NCI-H69 (cell line): ENCODE measurements at regions not wholly inside any gene's neighbourhood (a gene's known extent, or its start where the extent isn't known, plus 50 kb on each side); places are given as distances from the start of the nearest gene placed in this dataset.
"Not testable (repeated sequence)": the region's sequence is repeated elsewhere in the genome, so short reads cannot be mapped to it uniquely, and the experiment has no call there.

Source experiments
- DNase-seq: peaks from one replicate; lab custom pipeline; 2025; lab: John Stamatoyannopoulos, UW

DNA sequence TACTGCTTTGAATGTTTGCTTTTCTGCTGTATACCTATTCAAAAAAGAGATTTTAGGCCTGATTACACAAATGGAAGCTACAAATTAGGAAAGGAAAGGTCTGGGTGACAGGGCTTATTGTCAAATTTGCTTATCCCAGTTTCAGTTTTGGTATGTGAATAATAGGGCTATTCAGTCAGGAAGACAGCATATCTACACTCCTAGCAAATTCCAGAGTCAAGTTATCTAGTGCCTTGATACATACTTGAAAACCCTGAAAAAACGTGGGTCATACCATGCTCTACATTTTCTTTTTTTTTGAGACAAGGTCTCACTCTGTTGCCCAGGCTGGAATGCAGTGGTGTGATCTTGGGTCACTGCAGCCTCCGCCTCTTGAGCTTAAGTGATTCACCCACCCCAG is 59.2 kb upstream of the CCDC180 start:
- DNase-seq, result not testable (repeated sequence)

DNA sequence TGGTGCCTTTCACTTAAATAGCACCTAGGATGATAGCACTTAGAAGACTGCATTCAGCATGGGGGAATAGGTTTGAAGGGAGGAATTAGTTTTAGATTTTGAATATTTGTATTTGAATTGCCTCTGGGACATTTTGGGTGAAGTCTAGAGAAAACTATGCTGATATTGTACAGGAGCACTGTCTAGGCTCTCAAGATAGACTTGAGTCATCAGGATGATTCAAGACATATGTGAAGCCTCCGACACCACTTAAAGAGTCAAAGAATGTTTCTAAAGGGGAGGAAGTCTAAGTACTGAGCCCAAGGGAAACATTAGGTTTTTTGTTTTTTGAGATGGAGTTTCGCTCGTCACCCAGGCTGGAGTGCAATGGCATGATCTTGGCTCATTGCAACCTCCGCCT is 63.9 kb upstream of the CCDC180 start:
- DNase-seq, result no peak

DNA sequence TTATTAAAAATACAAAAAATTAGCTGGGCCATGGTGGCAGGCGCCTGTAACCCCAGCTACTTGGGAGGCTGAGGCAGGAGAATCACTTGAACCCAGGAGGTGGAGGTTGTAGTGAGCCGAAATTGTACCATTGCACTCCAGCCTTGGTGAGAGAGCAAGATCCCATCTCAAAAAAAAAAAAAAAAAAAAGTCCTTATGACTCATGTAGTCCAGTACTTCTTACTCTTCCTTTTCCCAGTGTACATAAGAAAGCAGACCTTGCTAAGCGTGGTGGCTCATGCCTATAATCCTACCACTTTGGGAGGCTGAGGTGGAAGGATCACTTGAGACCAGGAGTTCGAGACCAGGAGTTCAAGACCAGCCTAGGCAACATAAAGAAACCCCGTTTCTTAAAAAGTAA is 66.0 kb upstream of the CCDC180 start:
- not testable (repeated sequence) for DNase-seq

DNA sequence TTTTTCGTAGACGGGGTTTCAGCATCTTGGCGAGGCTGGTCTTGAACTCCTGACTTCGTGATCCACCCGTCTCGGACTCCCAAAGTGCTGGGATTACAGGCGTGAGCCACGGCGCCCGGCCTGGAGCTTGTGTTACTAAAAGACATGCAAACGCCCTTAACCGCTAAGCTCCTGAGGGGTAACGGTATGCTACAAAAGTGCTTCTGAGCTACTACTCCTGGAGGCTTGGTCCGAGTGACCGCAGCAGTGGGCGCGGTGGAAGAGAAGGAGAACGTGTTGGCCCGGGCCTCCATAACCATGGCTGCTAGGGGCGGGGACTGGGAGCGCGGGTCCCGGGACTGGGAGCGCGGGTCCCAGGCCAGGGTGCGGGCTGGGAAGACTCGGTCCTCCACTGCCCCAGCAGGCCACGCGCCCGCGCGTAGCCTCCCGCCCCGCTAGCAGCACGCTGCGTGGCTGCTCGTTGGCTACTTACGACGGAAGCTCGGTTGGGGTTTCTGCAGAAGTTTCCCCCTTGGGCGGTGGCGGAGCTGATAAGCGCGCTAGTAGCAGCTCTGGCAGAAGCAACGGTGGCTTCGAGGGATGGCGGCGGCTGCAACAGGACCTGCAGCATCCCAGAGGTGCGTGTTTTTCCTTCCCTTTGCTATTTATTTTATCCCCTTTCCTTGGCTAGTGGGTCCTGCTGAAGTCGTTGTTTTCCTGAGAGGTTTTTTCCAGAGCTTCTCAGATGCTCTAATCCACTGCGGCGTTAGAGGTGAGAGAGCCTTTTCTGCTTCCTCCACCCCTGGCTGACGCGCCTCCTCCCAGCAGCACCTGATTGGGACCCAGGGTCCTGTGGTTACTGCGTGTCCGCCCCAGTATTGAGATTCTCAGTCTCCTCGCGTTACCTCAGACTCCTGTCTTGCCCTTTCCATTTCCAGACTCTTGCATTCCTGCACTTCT is 69.2 kb upstream of the CCDC180 start:
- DNase-seq, result peak; percentile 96

DNA sequence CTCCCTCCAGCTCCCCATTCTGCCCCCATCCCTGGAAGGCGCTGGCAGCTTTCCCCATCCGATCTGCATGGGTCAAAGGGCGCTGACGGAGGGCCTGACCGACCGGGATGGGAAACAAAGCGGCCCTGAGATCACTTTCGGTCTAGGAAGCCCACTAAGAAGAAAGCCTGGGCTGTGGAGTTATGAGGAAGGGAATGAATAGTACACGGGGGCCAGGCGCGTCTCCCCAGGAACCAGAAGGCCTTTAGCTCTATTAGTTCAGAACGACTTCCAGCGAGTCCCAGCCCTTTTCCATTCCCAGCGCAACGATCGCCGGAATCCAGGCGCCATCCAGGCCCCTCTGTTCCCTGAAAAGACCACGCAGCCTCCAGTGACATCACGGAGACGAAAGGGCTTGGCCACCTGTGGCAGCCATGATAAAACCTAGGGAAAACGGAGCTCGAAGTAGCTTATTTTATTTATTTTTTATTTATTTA is 70.1 kb upstream of the CCDC180 start:
- peak; percentile 13 for DNase-seq

DNA sequence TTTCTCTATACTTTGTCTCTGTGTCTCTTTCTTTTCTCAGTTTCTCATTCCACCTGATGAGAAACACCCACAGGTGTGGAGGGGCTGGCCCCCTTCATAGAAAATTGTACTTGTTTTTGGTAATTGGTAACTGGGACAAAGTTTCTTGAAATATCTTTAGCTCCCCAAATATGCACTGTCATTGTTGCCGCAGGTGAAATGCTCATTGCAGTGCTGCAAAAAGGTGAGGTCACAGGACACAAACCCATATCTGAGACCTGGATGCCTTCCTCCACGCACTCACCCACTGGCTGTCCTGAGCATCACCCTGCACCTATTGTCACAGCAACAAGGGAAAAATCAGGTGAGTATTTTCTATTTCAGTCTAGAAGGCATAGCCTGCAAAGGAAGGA is 74.5 kb upstream of the CCDC180 start:
- not testable (repeated sequence) for DNase-seq

DNA sequence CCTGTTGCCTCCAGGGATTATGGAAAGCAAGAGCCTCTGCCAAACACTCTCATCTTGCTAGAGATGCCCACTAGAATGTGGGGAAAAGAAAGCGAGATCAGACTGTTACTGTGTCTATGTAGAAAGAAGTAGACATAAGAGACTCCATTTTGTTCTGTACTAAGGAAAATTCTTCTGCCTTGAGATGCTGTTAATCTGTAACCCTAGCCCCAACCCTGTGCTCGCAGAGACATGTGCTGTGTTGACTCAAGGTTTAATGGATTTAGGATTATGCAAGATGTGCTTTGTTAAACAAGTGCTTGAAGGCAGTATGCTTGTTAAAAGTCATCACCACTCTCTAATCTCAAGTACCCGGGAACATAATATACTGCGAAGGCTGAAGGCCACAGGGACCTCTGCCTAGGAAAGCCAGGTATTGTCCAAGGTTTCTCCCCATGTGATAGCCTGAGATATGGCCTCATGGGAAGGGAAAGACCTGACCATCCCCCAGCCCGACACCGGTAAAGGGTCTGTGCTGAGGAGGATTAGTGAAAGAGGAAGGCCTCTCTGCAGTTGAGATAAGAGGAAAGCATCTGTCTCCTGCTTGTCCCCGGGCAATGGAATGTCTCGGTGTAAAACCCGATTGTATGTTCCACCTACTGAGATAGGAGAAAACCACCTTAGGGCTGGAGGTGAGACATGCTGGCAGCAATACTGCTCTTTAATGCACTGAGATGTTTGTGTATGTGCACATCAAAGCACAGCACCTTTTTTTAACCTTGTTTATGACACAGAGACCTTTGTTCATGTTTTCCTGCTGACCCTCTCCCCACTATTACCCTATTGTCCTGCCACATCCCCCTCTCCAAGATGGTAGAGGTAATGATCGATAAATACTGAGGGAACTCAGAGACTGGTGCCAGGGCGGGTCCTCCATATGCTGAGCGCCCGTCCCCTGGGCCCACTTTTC is 75.1 kb upstream of the CCDC180 start:
- not testable (repeated sequence) for DNase-seq

DNA sequence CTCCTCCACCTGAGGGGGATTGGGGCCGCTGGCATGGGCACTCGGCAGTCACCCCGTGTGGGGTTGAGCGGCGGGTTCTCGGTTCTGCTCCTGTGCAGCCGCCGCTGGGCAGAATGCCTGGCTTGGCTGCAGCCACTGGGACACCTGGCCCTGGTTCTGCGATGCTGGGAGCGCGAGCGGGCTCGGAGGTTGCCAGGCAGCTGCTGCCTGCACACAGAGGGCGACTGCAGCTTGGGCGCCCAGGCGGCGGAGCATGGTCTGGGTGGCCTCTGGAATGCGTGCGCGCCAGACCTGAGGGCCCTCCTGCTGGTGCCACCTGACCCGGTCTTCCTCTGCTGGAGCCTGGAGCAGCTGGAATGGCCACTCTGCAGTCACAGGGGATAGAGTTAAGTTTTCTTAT is 85.1 kb upstream of the CCDC180 start:
- peak; percentile 52 for DNase-seq

DNA sequence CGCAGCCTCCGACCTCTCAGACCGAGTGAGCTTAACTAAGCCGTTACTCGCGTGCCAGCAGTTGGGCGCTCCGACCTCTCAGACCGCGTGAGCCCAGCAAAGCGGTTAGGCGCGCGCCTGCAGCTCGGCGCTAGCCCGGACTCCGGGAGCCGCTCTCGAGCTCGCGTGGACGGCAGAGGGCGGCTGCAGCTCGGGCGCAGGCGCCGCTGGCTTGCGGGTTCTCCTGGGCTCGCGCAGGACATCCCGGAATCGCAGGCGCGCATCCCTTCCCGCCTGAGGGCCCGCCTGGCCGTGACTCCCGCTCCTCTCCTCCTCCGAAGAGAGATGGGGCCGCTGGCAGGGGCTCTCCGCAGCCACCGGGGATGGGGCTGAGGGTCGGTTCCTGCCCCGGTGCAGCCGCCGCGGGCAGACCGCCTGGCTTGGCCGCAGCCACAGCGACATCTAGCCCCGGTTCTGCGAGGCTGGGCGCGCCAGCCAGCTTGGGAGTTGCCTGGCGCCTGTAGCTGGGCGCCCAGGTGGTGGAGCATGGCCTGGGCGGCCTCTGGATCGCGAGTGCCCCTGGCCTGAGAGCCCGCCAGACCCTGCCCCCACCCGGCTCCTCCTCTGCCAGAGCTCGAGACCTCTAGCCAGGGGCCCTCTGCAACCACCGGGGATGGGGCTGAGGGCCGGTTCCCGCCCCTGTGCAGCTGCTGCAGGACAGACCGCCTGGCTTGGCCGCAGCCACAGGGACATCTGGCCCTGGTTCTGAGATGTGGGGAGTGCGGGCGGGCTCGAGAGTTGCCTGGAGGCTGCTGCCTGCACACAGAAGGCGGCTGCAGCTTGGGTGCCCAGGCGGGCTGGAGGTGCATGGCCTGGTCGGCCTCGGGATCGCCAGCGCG is 85.7 kb upstream of the CCDC180 start:
- peak; percentile 72 for DNase-seq

DNA sequence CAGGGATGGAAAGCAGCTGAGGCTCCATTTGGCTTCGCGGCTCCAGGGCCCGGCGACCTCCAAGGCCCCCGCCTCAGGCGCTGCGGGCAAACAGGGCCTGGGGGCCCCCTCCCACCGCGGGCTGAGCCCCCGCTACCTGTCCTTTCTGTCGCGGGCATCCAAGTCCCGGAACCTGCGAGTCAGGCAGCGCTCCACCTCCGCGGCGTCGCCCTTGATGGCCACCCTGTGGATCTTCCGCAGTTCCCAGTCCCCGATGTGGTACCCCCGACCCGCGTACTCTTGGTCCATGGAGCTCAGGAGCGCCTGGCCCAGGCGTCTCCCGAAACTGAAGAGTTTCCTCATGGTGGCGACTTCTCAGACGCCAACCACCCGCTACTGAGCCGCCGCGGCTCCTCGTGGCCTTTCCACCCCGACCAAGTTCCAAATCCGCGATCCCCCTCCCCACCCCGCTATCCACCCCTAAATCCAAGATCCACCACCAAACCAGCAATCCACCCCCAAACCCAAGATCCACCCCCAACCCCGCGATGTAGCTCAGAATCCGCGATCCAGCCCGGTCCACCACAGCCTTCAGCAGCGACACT is 86.5 kb upstream of the CCDC180 start:
- DNase-seq, result no peak

DNA sequence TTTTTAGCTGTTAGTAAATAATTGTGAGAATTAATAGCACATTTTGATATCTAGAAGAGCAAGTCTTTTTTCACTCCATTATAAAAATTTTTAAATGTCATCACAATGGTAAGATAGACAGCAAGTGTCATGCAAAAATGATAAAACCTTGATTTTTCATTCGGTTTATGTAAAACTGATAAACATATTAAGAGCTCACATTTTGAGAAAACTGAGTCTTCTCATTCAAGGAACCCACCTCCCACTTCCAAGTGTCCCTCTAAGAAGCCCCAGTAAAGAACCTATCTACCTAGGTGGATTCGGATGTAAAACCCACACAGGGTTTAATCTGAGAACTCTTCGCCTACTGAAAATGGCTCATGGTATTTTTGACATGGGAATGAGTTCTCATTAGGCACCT is 87.1 kb upstream of the CCDC180 start:
- not testable (repeated sequence) for DNase-seq

DNA sequence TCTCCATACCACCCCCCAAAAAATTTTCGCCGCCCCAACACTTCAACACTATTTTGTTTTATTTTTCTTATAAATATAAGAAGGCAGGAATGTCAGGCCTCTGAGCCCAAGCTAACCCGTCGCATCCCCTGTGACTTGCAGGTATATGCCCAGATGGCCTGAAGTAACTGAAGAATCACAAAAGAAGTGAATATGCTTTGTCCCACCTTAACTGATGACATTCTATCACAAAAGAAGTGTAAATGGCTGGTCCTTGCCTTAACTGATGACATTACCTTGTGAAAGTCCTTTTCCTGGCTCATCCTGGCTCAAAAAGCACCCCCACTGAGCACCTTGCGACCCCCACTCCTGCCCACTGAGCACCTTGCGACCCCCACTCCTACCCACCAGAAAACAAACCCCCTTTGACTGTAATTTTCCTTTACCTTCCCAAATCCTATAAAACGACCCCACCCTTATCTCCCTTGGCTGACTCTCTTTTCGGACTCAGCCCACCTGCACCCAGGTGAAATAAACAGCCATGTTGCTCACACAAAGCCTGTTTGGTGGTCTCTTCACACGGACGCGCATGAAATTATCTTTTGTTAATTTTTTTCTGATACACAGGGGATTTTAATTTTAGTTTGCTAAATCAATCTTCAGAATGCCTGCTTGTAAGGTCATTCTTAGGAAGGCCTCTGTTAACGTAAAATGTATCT is 87.9 kb upstream of the CCDC180 start:
- not testable (repeated sequence) for DNase-seq

DNA sequence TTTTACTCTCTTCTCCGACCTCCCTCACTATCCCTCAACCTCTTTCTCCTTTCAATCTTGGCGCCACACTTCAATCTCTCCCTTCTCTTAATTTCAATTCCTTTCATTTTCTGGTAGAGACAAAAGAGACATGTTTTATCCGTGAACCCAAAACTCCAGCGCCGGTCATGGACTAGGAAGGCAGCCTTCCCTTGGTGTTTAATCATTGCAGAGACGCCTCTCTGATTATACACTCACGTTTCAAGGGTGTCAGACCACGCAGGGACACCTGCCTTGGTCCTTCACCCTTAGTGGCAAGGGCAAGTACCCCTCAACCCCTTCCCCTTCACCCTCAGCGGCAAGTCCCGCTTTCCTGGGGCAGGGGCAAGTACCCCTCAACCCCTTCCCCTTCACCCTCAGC is 92.3 kb upstream of the CCDC180 start:
- DNase-seq, result not testable (repeated sequence)

DNA sequence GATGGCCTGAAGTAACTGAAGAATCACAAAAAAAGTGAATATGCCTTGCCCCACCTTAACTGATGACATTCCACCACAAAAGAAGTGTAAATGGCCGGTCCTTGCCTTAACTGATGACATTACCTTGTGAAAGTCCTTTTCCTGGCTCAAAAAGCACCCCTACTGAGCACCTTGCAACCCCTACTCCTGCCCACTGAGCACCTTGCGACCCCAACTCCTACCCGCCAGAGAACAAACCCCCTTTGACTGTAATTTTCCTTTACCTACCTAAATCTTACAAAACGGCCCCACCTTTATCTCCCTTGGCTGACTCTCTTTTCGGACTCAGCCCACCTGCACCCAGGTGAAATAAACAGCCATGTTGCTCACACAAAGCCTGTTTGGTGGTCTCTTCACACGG is 92.9 kb upstream of the CCDC180 start:
- DNase-seq, result not testable (repeated sequence)

DNA sequence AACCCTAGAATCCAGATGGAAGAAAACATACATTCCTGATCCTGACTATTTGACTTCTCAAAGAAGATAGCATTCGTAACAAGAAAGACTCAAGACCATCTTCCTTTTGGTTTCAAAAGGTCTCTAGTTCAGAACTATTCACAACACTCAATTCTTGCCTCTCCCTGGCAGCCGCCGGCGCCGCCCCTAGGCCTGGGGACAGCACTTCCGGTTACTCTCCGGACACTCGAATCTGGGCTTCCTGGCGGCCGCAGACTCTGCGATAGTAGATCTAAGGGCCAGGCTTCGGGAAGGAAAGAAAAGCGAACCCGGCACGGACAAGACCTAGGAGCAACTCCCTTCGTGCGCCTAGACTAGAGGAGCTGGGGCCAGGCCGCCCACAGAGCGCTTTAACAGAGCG is 107.8 kb upstream of the CCDC180 start:
- DNase-seq, result not testable (repeated sequence)

DNA sequence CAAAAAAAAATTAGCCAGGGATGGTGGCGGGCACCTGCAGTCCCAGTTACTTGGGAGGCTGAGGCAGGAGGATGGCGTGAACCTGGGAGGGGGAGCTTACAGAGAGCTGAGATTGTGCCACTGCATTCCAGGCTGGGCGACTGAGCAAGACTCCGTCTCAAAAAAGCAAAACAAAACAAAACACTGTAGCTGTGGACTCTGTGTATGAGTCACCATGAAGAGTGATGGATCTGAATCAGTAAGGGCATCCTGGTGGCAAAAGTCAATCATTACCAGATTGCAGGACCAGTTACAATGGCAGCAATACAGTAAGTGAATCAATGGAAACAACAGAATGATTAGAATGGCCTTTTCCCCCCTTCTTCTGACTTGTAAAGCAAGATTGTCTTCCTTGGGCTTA is 113.7 kb upstream of the CCDC180 start:
- not testable (repeated sequence) for DNase-seq

DNA sequence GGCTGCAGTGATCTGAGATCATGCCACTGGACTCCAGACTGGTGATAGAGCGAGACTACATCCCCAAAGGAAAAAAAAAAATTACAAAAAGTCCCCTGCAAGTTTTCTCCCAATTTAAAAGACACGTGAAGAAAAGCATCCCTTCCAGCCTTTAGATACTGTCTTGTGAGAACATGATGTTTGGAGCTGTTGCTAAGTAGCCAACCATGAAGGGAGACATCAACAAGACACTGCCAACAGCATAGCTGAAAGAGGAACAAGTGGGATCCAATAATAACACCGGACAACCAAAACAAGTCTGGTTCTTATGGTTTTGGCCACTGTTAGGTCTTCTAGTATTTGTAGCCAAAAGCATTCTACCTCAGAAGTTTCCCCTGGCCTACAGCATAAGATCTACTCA is 118.9 kb upstream of the CCDC180 start:
- DNase-seq, result no peak

DNA sequence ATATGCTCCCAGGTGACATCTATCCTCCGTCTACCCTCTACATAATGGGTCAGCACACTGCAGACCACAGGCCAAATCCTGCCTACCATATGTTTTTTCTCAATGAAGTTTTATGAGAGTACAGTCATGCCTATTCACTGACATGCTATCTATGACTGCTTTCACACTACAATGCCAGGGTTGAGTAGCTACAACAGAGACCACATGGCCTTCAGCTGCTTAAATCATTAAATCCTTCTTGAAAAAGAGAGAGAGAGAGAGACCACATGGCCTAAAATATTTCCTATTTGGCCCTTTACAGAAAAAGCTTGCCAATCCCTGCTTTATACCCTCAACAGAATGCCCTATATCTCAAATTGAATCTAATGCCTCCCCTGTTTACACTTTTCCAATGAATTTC is 119.8 kb upstream of the CCDC180 start:
- not testable (repeated sequence) for DNase-seq

DNA sequence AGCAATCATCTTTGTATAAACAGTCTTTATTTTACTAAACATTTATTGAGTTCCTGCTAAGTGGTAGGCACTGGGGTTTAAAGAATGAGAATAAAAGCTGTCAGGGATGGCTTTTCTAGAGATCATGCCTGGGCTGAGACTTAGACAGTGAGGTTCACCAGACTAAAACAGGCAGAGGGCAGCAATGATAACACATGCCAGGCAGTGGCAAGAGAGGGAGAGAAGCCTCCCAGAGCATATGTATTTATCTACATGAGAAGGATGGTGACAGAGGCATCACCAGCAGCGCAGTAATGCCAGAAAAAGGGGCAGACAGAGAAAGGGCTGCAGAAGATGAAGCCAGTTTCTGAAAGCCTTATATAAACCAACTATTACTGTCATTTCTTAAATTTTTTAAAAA is 121.0 kb upstream of the CCDC180 start:
- DNase-seq, result no peak

DNA sequence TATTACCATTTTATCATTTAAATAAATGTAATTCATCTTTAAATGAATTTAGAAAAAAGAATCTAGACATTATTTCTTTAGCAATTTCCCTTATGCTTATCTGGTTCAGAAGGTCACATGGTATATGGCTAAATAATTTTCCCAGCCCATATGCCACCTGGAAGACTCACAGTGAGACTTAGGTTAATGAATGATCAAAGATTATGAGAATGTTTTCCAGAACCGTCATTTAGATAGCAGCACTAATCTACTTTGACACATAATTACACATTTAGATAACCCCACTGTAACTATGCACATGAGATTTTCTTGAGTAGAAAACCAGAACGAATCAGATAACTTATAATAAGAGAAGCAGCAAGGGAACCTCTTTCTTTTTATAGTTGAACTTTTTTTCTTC is 124.9 kb upstream of the CCDC180 start:
- DNase-seq, result not testable (repeated sequence)

DNA sequence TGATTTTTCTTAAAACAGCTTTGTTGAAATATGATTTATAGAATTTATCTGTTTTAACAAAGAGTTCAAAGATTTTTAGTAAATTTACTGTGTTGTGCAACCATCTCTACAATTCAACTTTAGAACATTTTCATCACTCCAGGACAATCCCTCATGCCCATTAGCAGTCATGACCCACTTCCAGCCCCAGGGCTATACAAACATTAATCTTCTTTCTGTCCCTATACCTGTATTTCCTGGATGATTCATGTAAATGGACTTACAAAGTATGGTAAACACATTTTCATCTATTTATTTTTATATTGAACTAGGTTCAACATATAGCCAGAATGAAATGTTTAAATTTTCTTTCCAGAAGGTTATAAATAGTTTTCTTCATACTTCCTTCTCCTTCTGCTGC is 127.8 kb upstream of the CCDC180 start:
- DNase-seq, result peak; percentile 28
